ENCODE measurements at regions not wholly inside any gene's neighbourhood (a gene's known extent, or its start where the extent isn't known, plus 50 kb on each side); places are given as distances from the start of the nearest gene placed in this dataset.

DNA sequence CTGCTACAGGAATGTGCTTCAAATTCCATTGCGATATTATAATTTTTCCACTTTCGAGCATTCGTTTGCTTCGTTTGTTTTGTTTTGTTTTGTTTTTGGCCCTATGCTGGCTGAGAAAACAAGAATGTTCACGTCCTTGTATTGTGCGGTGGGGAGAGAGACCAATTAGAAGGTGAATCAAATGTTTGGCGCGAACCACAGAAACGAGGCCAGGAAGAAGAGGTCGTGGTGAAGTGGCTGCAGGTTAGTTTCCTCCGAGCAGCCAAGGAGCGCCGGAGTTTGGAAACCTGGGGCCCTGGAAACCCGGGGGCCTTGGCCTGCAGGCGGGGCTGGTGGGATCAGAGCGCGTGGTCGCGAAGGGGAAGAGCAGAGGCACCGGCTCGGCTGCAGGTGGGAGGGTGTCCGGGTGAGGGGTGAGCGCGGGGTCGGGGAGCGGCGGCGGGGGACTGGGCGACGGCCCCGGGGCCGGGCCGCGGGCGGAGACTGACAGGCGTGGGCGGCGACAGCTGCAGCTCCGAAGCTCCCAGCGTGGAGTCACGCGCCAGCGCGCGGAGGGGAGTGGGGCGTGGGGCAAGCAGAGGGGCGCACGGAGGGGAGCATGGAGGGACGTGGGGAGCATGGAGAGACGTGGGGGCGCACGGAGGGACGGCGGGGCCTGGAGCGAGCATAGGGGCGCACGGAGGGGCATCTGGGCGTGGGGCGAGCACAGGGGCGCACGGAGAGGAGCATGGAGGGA, 141.5 kb upstream of the PDE10A start:
- Histone ChIP-seq H3K27me3 (ENCODE audit: control insufficient read depth in 2 of 2, insufficient read depth in 2 of 2, low read length in 2 of 2) (peaks cover 3 to 13% of the 10 kb centered on the region in 2 experiments), H3K4me3 (replicated peaks in 1 of 3; ENCODE audit: insufficient read depth in 1 of 3, low read depth in 1 of 3, low read length in 3 of 3) (peak overlapping the region in 1 of 3 experiments; percentile 25), H3K9me3 (replicated peaks; ENCODE audit: control insufficient read depth, insufficient read depth, low read length) (no peaks in the 10 kb centered on the region), H2AFZ (ENCODE audit: low read depth, low read length) (no peak overlapping the region), H3K4me2 (ENCODE audit: insufficient read depth, low read length) (no peak overlapping the region), H3K27ac (ENCODE audit: insufficient read depth, low read depth, low read length) (no peak overlapping the region), H3K36me3 (ENCODE audit: control insufficient read depth in 2 of 2, extremely low read depth in 1 of 2, insufficient read depth in 2 of 2, low read length in 2 of 2) (no peaks in the 10 kb centered on the region), H3K4me1 (ENCODE audit: control insufficient read depth, extremely low read depth, insufficient read depth, low read length) (no peaks in the 10 kb centered on the region), H4K20me1 (replicated peaks; ENCODE audit: control insufficient read depth, extremely low read depth, insufficient read depth, low read length) (no peaks in the 10 kb centered on the region), H3K79me2 (ENCODE audit: control insufficient read depth, insufficient read depth, low read length) (no peaks in the 10 kb centered on the region), H3K9me1 (replicated peaks; ENCODE audit: control insufficient read depth, extremely low read depth, insufficient read depth, low read length) (no peaks in the 10 kb centered on the region), H3K9ac (replicated peaks; ENCODE audit: extremely low read depth, insufficient read depth, low read length) (no peak overlapping the region)
- peak; percentile 2 for DNase-seq (ENCODE audit: low read depth, low spot score)
- TF ChIP-seq FOS (IDR thresholded peaks at IDR 0.05; ENCODE audit: borderline replicate concordance, insufficient read depth, low read length): no peak
- CTCF ChIA-PET: no interaction called here
- dilution Hi-C loops (cut with MboI; ENCODE audit: extremely low pct_ligation_motif_present, low sequenced_read_pairs) (no loop called here), intact Hi-C loops (cut with micrococcal nuclease) (no loop called here)
- no TSS peak for BruUV-seq (replicated peaks)
- POLR2A ChIA-PET: no interaction called here
- peak; percentile 46 for FAIRE-seq

GRCh38 chr6:165800337-165800736, 137.3 kb upstream of the PDE10A start:
- TF ChIP-seq POLR2AphosphoS5 (IDR thresholded peaks at IDR 0.05; ENCODE audit: insufficient read depth, low read depth, low read length) (no peak), EZH2 (IDR thresholded peaks at IDR 0.05; ENCODE audit: borderline replicate concordance, low read depth, low read length, severe bottlenecking) (no peak), MYC (IDR thresholded peaks at IDR 0.05; ENCODE audit: low read depth, low read length) (no peak), JUN (IDR thresholded peaks at IDR 0.05; ENCODE audit: borderline replicate concordance, insufficient read depth, insufficient read length, low read depth) (no peak), FOS (IDR thresholded peaks at IDR 0.05; ENCODE audit: borderline replicate concordance, insufficient read depth, low read length) (no peak), CTCF (IDR thresholded peaks at IDR 0.05; ENCODE audit: extremely low read depth in 1 of 2, insufficient read depth in 1 of 2, low read depth in 1 of 2, low read length in 2 of 2) (no peak), GATA2 (IDR thresholded peaks at IDR 0.05; ENCODE audit: insufficient read depth, insufficient read length, low read depth, low read length) (no peak), POLR2A (IDR thresholded peaks at IDR 0.05; ENCODE audit: low read depth, low read length) (no peak)
- TF ChIP-seq, protein P1, sequence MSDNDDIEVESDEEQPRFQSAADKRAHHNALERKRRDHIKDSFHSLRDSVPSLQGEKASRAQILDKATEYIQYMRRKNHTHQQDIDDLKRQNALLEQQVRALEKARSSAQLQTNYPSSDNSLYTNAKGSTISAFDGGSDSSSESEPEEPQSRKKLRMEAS (IDR thresholded peaks at IDR 0.05; ENCODE audit: insufficient read depth, insufficient read length): no peak
- POLR2A ChIA-PET: no interaction called here
- Histone ChIP-seq H3K27me3 (ENCODE audit: control insufficient read depth in 2 of 2, insufficient read depth in 2 of 2, low read length in 2 of 2) (peaks cover 3 to 13% of the 10 kb centered on the region in 2 experiments), H3K79me2 (ENCODE audit: control insufficient read depth, insufficient read depth, low read length) (no peaks in the 10 kb centered on the region), H3K4me2 (ENCODE audit: insufficient read depth, low read length) (no peak overlapping the region), H2AFZ (ENCODE audit: low read depth, low read length) (no peak overlapping the region), H3K27ac (ENCODE audit: insufficient read depth, low read depth, low read length) (no peak overlapping the region), H3K9me3 (replicated peaks; ENCODE audit: control insufficient read depth, insufficient read depth, low read length) (no peaks in the 10 kb centered on the region), H3K9me1 (replicated peaks; ENCODE audit: control insufficient read depth, extremely low read depth, insufficient read depth, low read length) (no peaks in the 10 kb centered on the region), H3K4me3 (replicated peaks in 1 of 3; ENCODE audit: insufficient read depth in 1 of 3, low read depth in 1 of 3, low read length in 3 of 3) (no peak overlapping the region), H3K4me1 (ENCODE audit: control insufficient read depth, extremely low read depth, insufficient read depth, low read length) (no peaks in the 10 kb centered on the region), H3K36me3 (ENCODE audit: control insufficient read depth in 2 of 2, extremely low read depth in 1 of 2, insufficient read depth in 2 of 2, low read length in 2 of 2) (no peaks in the 10 kb centered on the region), H3K9ac (replicated peaks; ENCODE audit: extremely low read depth, insufficient read depth, low read length) (no peak overlapping the region), H4K20me1 (replicated peaks; ENCODE audit: control insufficient read depth, extremely low read depth, insufficient read depth, low read length) (no peaks in the 10 kb centered on the region)
- BruUV-seq (replicated peaks): no TSS peak
- CTCF ChIA-PET: no interaction called here
- no peak for DNase-seq (ENCODE audit: low read depth, low spot score)
- dilution Hi-C loops (cut with MboI; ENCODE audit: extremely low pct_ligation_motif_present, low sequenced_read_pairs) (no loop called here), intact Hi-C loops (cut with micrococcal nuclease) (no loop called here)
- no peak for FAIRE-seq

Data from endothelial cell of umbilical vein (primary cell).